CD4-positive, alpha-beta T cell (primary cell): ENCODE measurements at regions not wholly inside any gene's neighbourhood (a gene's known extent, or its start where the extent isn't known, plus 50 kb on each side); places are given as distances from the start of the nearest gene placed in this dataset.
"Not testable (repeated sequence)": the region's sequence is repeated elsewhere in the genome, so short reads cannot be mapped to it uniquely, and the experiment has no call there.

ENCODE experiments used
- ATAC-seq: fragments of 200-7000 bp; cut with Tn5 transposase; one replicate; pipeline ENCODE4 v1.10.0; 2022; ENCODE audit warnings: mild to moderate bottlenecking; ENCODE audit not compliant: poor library complexity
- CTCF ChIA-PET: fragments of 350-600 bp; sonication (Branson Sonifier 250); formaldehyde crosslinking; loops from one replicate; lab custom pipeline; 2021; ENCODE audit warnings: antibody characterized with exemption, inconsistent platforms; lab: Charles Lee
- POLR2A ChIA-PET: fragments of 350-600 bp; sonication (Branson Sonifier 250); formaldehyde crosslinking; loops from one replicate; lab custom pipeline; 2021; ENCODE audit warnings: antibody characterized with exemption, inconsistent platforms; lab: Charles Lee
- DNase-seq, 14 experiments: peaks; one replicate each; pipeline ENCODE4 v3.0.0-alpha.2; 2013 to 2020; ENCODE audit warnings: mixed read lengths in 2 of 14
- H3K27ac ChIP-seq, 2 donors: one replicate each; pipeline versions ENCODE4 v1.5.1 to v1.7.0; 2013; ENCODE audit warnings: low read length in 2 of 2, low read depth in 1 of 2, mild to moderate bottlenecking in 1 of 2
- H3K27me3 ChIP-seq, 2 experiments: 1 replicate in 1 of 2; 2 replicates in 1 of 2; pipeline versions ENCODE4 v1.6.1 to v1.7.0; 2013; ENCODE audit warnings: low read length in 2 of 2, control low read depth in 1 of 2, mild to moderate bottlenecking in 1 of 2, moderate library complexity in 1 of 2; ENCODE audit not compliant: insufficient read depth in 2 of 2, control insufficient read depth in 1 of 2
- H3K36me3 ChIP-seq: one replicate; pipeline ENCODE4 v1.6.1; 2013; ENCODE audit warnings: low read length, control low read depth; ENCODE audit not compliant: insufficient read depth
- H3K4me1 ChIP-seq: one replicate; pipeline ENCODE4 v1.6.1; 2013; ENCODE audit warnings: low read length, control low read depth; ENCODE audit not compliant: insufficient read depth
- H3K4me3 ChIP-seq: one replicate; pipeline ENCODE4 v1.5.1; 2013; ENCODE audit warnings: mild to moderate bottlenecking, low read length, moderate library complexity
- H3K9me3 ChIP-seq, 2 experiments: 1 replicate in 1 of 2; 2 replicates in 1 of 2; pipeline versions ENCODE4 v1.6.1 to v1.7.0; 2013; ENCODE audit warnings: low read length in 2 of 2, mild to moderate bottlenecking in 2 of 2, control low read depth in 1 of 2, moderate library complexity in 1 of 2; ENCODE audit not compliant: control insufficient read depth in 1 of 2, insufficient read depth in 1 of 2
- H3K27ac Mint-ChIP-seq: one replicate; pipeline ENCODE4 v1.8.0; 2020; ENCODE audit warnings: mixed read lengths
- H3K27me3 Mint-ChIP-seq: one replicate; pipeline ENCODE4 v1.8.0; 2021; ENCODE audit warnings: mixed read lengths
- H3K36me3 Mint-ChIP-seq: one replicate; pipeline ENCODE4 v1.8.0; 2021; ENCODE audit warnings: low read depth, mixed read lengths
- H3K4me1 Mint-ChIP-seq: one replicate; pipeline ENCODE4 v1.8.0; 2021; ENCODE audit warnings: low read depth, mixed read lengths
- H3K4me3 Mint-ChIP-seq: one replicate; pipeline ENCODE4 v1.8.0; 2020; ENCODE audit warnings: mild to moderate bottlenecking, mixed read lengths
- H3K9me3 Mint-ChIP-seq: one replicate; pipeline ENCODE4 v1.8.0; 2020; ENCODE audit warnings: mixed read lengths
- intact Hi-C, 2 experiments: fragments of 100-400 bp; cut with DNase I in 1 of 2; cut with micrococcal nuclease in 1 of 2; formaldehyde crosslinking; loops; one replicate each; pipeline versions ENCODE4 v1.15.1 to v1.9.0; 2023 to 2025; cut with DNase I, micrococcal nuclease
- TF ChIP-seq, protein P1 (sequence below): fragments of 200-600 bp; IDR thresholded peaks from one replicate; pipeline ENCODE4 v1.8.0; 2022; ENCODE audit warnings: antibody characterized with exemption, mild to moderate bottlenecking

DNA sequence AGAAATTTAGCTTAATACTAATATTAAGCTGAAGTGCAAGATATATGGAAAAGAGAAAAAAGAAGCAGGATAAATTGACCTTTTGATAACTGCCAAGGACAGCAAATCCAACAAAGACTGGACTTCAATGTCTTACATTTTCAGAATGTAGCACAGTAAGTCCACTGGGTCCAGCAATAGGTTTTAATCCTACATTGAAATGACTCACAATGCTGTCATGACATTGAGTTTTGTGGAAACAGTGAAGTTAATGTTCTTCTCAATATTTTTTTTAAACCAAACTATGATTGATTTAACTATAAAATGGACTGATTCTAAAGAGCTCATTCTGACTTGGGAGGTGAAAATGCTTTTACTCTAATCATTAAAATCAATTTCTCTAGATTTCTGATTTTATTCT is 166.6 kb upstream of the ZNF717 start:
- peaks cover 3% of the 10 kb centered on the region for H3K9me3 Mint-ChIP-seq
- no peak for ATAC-seq
- Histone ChIP-seq H3K9me3 (no peaks in the 10 kb centered on the region), H3K27me3 (no peaks in the 10 kb centered on the region), H3K36me3 (no peaks in the 10 kb centered on the region), H3K4me1 (no peaks in the 10 kb centered on the region), H3K27ac (no peak overlapping the region), H3K4me3 (no peak overlapping the region)
- no peaks in the 10 kb centered on the region for H3K27me3 Mint-ChIP-seq
- ChIA-PET CTCF (no interaction called here), POLR2A (no interaction called here)
- H3K4me1 Mint-ChIP-seq = no peaks in the 10 kb centered on the region
- no peaks in the 10 kb centered on the region for H3K36me3 Mint-ChIP-seq
- H3K27ac Mint-ChIP-seq = no peak overlapping the region
- H3K4me3 Mint-ChIP-seq = no peak overlapping the region
- intact Hi-C loops = loop anchor here in 1 of 2 experiments (5.0 kb wide), 1 partner anchor 1765 kb away; no protein-coding TSS in a partner anchor
- no peak for DNase-seq
- TF ChIP-seq, protein P1, sequence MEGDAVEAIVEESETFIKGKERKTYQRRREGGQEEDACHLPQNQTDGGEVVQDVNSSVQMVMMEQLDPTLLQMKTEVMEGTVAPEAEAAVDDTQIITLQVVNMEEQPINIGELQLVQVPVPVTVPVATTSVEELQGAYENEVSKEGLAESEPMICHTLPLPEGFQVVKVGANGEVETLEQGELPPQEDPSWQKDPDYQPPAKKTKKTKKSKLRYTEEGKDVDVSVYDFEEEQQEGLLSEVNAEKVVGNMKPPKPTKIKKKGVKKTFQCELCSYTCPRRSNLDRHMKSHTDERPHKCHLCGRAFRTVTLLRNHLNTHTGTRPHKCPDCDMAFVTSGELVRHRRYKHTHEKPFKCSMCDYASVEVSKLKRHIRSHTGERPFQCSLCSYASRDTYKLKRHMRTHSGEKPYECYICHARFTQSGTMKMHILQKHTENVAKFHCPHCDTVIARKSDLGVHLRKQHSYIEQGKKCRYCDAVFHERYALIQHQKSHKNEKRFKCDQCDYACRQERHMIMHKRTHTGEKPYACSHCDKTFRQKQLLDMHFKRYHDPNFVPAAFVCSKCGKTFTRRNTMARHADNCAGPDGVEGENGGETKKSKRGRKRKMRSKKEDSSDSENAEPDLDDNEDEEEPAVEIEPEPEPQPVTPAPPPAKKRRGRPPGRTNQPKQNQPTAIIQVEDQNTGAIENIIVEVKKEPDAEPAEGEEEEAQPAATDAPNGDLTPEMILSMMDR = no peak

DNA sequence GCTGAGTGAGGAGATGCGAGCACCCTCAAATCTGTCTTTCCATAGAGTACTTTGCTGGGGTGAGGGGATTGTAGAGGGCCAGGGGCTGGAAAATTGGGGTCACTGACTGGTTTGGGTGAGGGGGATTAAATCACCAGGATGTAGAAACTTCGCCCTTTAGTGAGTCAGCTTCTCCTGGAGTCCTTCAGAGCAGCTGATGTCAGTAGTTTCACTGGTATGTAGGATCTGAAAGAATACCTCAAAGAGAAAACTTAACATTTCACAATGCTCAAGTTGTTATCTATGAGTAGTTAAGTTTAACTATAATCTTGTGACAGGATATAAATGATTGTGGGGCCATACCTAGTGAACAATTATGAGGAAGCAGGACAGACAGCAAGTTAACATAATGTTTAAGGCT is 174.7 kb upstream of the ZNF717 start:
- H3K9me3 Mint-ChIP-seq, H3K4me1 ChIP-seq, H3K27me3 ChIP-seq, H3K36me3 ChIP-seq, POLR2A ChIA-PET, CTCF ChIA-PET, DNase-seq, H3K36me3 Mint-ChIP-seq, H3K9me3 ChIP-seq, H3K4me1 Mint-ChIP-seq, H3K4me3 Mint-ChIP-seq, intact Hi-C loops, ATAC-seq, H3K27ac ChIP-seq, H3K27ac Mint-ChIP-seq, H3K27me3 Mint-ChIP-seq, H3K4me3 ChIP-seq: not testable (repeated sequence)

DNA sequence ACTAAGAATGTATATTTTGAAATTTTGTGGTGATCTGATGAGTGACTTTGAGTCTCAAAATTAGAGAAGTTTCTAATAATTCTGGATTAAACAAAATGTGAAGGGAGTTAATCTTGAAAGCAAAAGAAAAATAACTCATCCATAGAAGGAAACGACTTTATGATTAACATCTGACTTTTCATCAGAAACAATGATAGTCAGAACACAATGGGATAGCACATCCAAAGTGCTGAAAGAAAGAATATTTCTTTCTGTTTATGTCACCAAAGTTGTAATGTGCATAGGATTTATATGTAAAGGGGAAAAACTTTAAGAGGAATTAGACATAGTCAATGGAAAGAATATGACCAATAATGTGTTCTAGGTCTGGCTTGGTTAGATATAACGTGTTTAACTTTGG is 176.7 kb upstream of the ZNF717 start:
- H3K36me3 ChIP-seq, H3K27ac Mint-ChIP-seq, H3K4me1 Mint-ChIP-seq, POLR2A ChIA-PET, ATAC-seq, intact Hi-C loops, H3K4me3 ChIP-seq, H3K4me1 ChIP-seq, CTCF ChIA-PET, H3K27me3 Mint-ChIP-seq, DNase-seq, H3K9me3 ChIP-seq, H3K27ac ChIP-seq, H3K36me3 Mint-ChIP-seq, H3K4me3 Mint-ChIP-seq, H3K27me3 ChIP-seq: not testable (repeated sequence)
- H3K9me3 Mint-ChIP-seq = peaks cover 13% of the 10 kb centered on the region

DNA sequence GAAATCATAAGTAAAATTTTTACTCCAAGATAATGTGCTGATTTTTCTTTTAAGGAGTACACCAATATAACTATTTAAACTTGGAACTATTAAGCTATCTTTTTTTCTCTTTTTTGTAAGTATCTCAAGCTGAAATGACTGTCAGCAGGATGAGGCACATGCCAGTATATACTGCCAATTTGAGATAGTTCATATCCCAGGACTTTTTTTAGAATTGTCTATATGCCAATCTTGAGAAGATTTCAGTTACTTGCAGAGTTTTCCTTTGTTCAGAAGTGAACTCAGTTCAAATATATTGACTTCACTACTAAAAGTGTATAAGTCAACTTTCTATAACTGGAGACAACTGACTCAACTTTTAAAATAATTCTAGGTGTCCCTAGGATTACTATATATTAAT is 181.7 kb upstream of the ZNF717 start:
- H3K4me1 Mint-ChIP-seq = no peaks in the 10 kb centered on the region

More for the DNA sequence above, 181.7 kb upstream of the ZNF717 start:
- Histone ChIP-seq H3K27me3 (no peaks in the 10 kb centered on the region), H3K4me1 (no peaks in the 10 kb centered on the region), H3K9me3 (no peaks in the 10 kb centered on the region), H3K27ac (no peak overlapping the region), H3K36me3 (no peaks in the 10 kb centered on the region), H3K4me3 (no peak overlapping the region)
- no peak overlapping the region for H3K4me3 Mint-ChIP-seq
- ATAC-seq = no peak
- no peak overlapping the region for H3K27ac Mint-ChIP-seq
- no peaks in the 10 kb centered on the region for H3K27me3 Mint-ChIP-seq
- no peaks in the 10 kb centered on the region for H3K36me3 Mint-ChIP-seq
- DNase-seq = no peak
- CTCF ChIA-PET = no interaction called here
- TF ChIP-seq, protein P1 = no peak
- peaks cover 11% of the 10 kb centered on the region for H3K9me3 Mint-ChIP-seq
- intact Hi-C loops = no loop called here
- POLR2A ChIA-PET = no interaction called here
